Esophagus squamous epithelium (tissue), 5 donors: ENCODE measurements at regions not wholly inside any gene's neighbourhood (a gene's known extent, or its start where the extent isn't known, plus 50 kb on each side); places are given as distances from the start of the nearest gene placed in this dataset.

ENCODE experiments used
- DNase-seq: peaks from one replicate; lab custom pipeline; 2025; lab: John Stamatoyannopoulos, UW
- H3K27ac ChIP-seq, 4 donors: fragments of 200-600 bp; sonication (generic); one replicate each; pipeline ENCODE4 v1.5.1; 2016 to 2019; ENCODE audit warnings: mild to moderate bottlenecking in 1 of 4
- H3K27me3 ChIP-seq, 4 donors: fragments of 200-600 bp; sonication (generic); 1 replicate in 3 of 4; 2 replicates in 1 of 4; pipeline versions ENCODE4 v1.5.1 to v1.6.0; 2017 to 2021; ENCODE audit warnings: antibody characterized with exemption in 1 of 4
- H3K36me3 ChIP-seq, 3 donors: fragments of 200-600 bp; sonication (generic); one replicate each; pipeline ENCODE4 v1.5.1; 2016 to 2019
- H3K4me1 ChIP-seq, 3 donors: fragments of 200-600 bp; sonication (generic); one replicate each; pipeline ENCODE4 v1.5.1; 2017 to 2019
- H3K4me3 ChIP-seq, 4 donors: fragments of 200-600 bp; sonication (generic); 1 replicate in 3 of 4; 2 replicates in 1 of 4; pipeline ENCODE4 v1.5.1; 2016 to 2019; ENCODE audit warnings: mild to moderate bottlenecking in 2 of 4, moderate library complexity in 1 of 4
- H3K9me3 ChIP-seq, 3 donors: fragments of 200-600 bp; sonication (generic); one replicate each; pipeline ENCODE4 v1.5.1; 2016 to 2019
- CTCF ChIP-seq, 6 experiments: fragments of 450-650 bp in 4 of 6; fragments of 200-600 bp in 2 of 6; sonication (generic) in 2 of 6; IDR thresholded peaks; one replicate each; pipeline ENCODE4 v1.5.1; 2016 to 2019; ENCODE audit warnings: antibody characterized with exemption in 6 of 6, mild to moderate bottlenecking in 4 of 6, moderate library complexity in 4 of 6
- POLR2A ChIP-seq, 4 donors: fragments of 450-650 bp; IDR thresholded peaks; one replicate each; pipeline ENCODE4 v1.6.1; 2017; ENCODE audit warnings: antibody characterized with exemption in 4 of 4, mild to moderate bottlenecking in 4 of 4, moderate library complexity in 3 of 4
- WGBS, 2 donors: methylation state at CpG; one replicate each; pipeline ENCODE4 v1.1.5; 2018; 5-methylcytosine and 5-hydroxymethylcytosine counted together
- intact Hi-C: fragments of 100-400 bp; cut with DNase I; formaldehyde crosslinking; loops from one replicate; pipeline ENCODE4 v1.15.0; 2022
- donor health status: DM: yes; HTN: yes; CAD: no.

- no peak for DNase-seq
- Histone ChIP-seq H3K27ac (no peak overlapping the region), H3K4me3 (no peak overlapping the region), H3K9me3 (no peaks in the 10 kb centered on the region), H3K27me3 (no peaks in the 10 kb centered on the region), H3K4me1 (no peaks in the 10 kb centered on the region), H3K36me3 (no peaks in the 10 kb centered on the region)
- TF ChIP-seq CTCF (IDR thresholded peaks at IDR 0.05) = no peak
- WGBS, 2 donors = 29 to 64% methylated on average over 1 of the region's 1 CpG
- intact Hi-C loops = no loop called here
These were observed 382.4 kb downstream of the TMEM38B start for GRCh38 chr9:106076711-106077110.

- Histone ChIP-seq H3K27me3 (no peaks in the 10 kb centered on the region), H3K9me3 (no peaks in the 10 kb centered on the region), H3K27ac (no peak overlapping the region), H3K4me3 (no peak overlapping the region), H3K36me3 (no peaks in the 10 kb centered on the region), H3K4me1 (no peaks in the 10 kb centered on the region)
- TF ChIP-seq CTCF (IDR thresholded peaks at IDR 0.05) (no peak), POLR2A (IDR thresholded peaks at IDR 0.05) (no peak)
- intact Hi-C loops = no loop called here
- DNase-seq = no peak
- 73 to 76% methylated on average over 2 of the region's 2 CpGs for WGBS, 2 donors
These were observed 383.4 kb downstream of the TMEM38B start for GRCh38 chr9:106077731-106078130.

- intact Hi-C loops = no loop called here
- H3K27me3 ChIP-seq = no peaks in the 10 kb centered on the region
- no peak overlapping the region for H3K4me3 ChIP-seq
- 56 to 79% methylated on average over 3 of the region's 3 CpGs for WGBS, 2 donors
- TF ChIP-seq CTCF (IDR thresholded peaks at IDR 0.05) (no peak), POLR2A (IDR thresholded peaks at IDR 0.05) (no peak)
- no peaks in the 10 kb centered on the region for H3K36me3 ChIP-seq
- H3K27ac ChIP-seq = no peak overlapping the region
- no peaks in the 10 kb centered on the region for H3K4me1 ChIP-seq
- no peak for DNase-seq
- H3K9me3 ChIP-seq = no peaks in the 10 kb centered on the region
These were observed 388.3 kb downstream of the TMEM38B start for GRCh38 chr9:106082621-106083020.

- no peak for DNase-seq
- H3K4me1 ChIP-seq = no peaks in the 10 kb centered on the region
- H3K36me3 ChIP-seq = no peaks in the 10 kb centered on the region
- TF ChIP-seq POLR2A (IDR thresholded peaks at IDR 0.05) (no peak), CTCF (IDR thresholded peaks at IDR 0.05) (no peak)
- no peaks in the 10 kb centered on the region for H3K27me3 ChIP-seq
- no peak overlapping the region for H3K27ac ChIP-seq
- H3K4me3 ChIP-seq = no peak overlapping the region
- intact Hi-C loops = no loop called here
- WGBS, 2 donors = 33% methylated on average over 1 of the region's 1 CpG
- no peaks in the 10 kb centered on the region for H3K9me3 ChIP-seq
These were observed 390.4 kb downstream of the TMEM38B start for GRCh38 chr9:106084702-106085101.

GRCh38 chr9:106085479-106085878 is 391.1 kb downstream of the TMEM38B start:
- Histone ChIP-seq H3K4me1 (no peaks in the 10 kb centered on the region), H3K27me3 (no peaks in the 10 kb centered on the region), H3K9me3 (no peaks in the 10 kb centered on the region), H3K4me3 (no peak overlapping the region), H3K27ac (no peak overlapping the region), H3K36me3 (no peaks in the 10 kb centered on the region)
- intact Hi-C loops = no loop called here
- no peak for DNase-seq
- TF ChIP-seq CTCF (IDR thresholded peaks at IDR 0.05) (no peak), POLR2A (IDR thresholded peaks at IDR 0.05) (no peak)
